Stimulated activated CD4-positive, alpha-beta T cell treated with anti-CD3 and anti-CD28 coated beads, Interleukin-15, amount 100 ng/mL, for 48 hours (primary cell): ENCODE measurements at regions not wholly inside any gene's neighbourhood (a gene's known extent, or its start where the extent isn't known, plus 50 kb on each side); places are given as distances from the start of the nearest gene placed in this dataset.
A peak's percentile ranks its signal among the peaks of the same experiment; 100 is the strongest.

Experiments
- DNase-seq, 2 donors: peaks; one replicate each; pipeline ENCODE4 v3.0.0-alpha.2; 2020; ENCODE audit warnings: low read depth in 2 of 2

DNA sequence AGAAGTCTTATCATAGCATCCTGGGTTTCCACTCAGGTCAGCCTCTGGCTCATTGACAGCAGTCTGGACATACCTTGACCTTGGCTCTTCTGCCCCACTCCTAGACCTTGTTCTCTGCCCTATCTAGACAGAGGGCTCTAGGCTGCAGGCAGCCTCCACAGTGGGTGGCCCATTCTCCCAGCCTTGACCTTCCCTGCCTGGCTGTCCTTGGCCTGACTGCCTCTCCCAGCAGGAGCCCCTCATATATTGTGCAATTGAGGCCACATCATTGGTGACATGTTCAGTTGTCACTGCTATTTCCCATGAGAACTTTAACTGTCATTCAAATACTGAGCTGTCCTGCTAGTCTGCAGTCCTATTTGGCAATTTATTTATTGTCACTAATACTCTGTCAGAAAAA, 503.4 kb downstream of the PLXNA4 start:
- no peak for DNase-seq

DNA sequence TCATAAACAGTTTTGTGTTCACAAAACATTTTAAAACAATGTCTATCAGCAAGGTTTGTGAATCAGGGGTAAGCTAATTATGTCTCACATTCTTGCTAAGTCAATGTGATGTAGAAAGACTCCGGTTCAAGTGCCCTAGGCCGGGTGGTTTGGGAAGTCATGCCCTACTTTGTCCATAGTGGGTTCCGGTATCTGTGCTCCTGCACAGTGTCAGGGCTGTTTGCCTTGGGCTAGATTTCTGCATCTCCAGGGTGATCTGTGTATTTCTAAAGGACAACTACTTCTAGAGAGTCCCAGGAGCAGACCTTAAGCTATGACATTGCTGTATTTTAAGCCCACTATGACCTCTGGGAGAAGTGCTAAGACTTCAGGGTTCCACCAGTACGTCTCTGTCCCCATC, 504.1 kb downstream of the PLXNA4 start:
- no peak for DNase-seq

DNA sequence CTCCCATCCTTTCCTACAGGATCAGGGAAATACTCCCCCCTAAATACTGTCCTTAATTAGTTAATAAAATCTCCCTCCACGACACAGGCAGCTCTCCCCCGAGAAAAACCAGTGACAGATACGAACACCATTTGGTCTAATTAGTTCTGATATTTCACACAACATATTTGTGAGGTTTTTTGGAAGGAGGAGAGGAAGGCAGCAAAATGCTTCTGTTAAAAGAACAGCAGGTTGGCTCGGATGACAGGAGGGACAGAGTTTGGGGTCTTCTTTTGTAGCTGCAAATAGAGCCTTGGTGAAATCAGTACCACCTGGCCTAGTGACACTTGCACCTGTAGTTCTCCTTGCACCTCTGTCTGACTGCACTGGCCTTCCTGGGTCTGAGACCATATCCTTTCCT, 507.0 kb downstream of the PLXNA4 start:
- no peak for DNase-seq

DNA sequence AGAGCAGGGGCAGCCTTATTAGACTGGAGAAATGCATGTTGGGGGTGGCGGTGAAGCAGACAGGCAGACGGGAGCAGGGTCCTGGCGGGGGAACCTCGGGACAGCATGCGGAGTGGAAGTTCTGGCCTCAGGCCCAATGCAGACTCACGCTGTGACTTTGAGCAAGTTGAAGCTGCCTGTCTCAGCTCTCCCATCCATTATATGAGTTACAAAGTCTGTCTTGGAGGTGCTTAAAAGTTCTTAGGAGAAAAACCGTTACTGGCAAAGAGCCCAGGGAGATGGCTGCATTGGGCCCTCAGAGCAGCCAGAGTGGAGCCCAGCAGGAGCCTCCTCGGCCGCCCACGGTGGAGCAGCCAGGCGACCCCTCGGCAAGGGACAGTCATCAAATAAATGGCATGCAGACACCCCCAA, 509.5 kb downstream of the PLXNA4 start:
- DNase-seq = no peak

DNA sequence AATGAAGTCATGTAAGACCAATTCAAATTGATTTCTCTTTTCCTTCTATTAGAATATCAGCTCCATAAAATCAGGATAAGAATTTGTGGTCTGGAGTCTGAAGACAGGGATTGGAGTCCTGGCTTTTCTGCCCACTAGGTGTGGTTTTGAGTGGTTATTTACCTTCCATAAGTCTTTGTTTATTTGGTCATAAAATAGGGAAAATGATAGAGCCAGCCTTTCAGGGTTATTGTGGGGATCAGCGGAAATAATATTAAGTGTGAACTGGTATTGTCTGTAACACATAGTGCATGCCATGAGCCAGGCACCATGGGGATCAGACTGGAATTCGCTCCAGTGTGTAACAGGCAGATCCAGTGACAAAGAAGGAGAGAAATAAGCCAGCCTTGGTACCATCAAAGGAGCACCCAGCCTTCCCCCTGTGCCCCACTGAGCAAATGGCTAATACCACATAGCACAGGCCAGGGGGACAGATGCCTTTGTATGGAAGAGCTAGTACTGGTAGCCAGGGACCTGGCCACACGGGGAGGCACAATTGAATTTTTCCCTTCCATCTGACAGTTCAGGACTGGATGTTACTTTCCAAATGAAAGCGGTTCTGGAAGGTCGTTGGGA, 509.7 kb upstream of the PODXL start:
- no peak for DNase-seq

DNA sequence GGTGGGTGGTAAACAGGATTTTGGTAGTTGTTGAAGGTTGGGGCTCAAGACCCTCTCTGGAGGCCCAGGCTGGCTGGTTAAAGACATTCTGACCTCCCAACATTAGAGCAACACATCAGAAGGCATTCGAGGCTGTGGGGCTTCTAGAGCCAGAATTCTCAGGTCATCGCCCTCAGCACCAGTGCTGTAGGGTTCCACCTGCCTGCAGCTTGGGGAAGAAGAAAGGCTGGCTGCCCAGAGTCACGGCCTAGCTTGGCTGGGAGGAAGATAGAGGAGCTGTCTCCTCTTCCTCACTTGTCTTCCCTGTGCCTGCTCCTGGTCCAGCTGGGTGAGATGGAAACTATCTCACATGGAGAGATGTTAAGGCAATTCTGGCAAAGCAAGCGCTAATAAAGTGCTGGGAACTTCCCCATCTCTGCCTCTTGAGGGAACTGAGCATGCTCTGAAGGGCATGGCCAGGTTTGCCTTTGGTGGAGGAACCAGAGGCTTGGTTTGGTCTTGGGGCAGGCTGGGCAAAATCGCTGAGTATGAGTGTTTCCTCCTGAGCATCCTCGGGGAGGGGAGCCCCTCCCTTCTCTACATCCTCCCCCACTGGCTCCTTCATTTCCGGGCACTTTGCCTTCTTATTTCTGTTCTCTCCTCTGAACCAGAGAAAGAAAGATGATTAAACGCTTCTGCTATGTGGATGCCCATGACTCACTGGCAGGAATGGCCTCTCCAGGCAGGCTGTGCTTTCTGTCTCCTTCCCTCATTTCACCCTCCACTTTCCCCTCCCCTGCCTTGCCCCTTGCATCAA, 509.0 kb upstream of the PODXL start:
- DNase-seq = no peak

DNA sequence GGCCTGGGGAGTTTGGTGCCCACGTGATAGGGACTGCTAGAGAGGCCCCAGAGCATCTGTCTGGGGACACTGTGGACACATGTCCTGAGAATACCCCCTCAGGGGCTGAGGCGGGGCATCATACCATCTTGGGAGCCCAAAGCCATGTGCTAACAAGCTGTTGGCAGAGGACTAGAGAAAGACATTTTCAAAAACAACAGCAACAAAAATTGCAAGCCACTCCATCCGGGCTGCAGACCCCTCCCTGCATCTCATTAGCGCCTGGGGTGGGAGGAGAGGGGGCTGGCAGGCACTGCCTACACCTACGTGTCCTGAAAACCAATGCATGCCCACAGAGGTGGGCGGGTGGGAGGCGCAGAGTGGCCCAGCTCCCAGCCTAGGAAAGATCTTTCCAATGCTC, 507.4 kb upstream of the PODXL start:
- no peak for DNase-seq

DNA sequence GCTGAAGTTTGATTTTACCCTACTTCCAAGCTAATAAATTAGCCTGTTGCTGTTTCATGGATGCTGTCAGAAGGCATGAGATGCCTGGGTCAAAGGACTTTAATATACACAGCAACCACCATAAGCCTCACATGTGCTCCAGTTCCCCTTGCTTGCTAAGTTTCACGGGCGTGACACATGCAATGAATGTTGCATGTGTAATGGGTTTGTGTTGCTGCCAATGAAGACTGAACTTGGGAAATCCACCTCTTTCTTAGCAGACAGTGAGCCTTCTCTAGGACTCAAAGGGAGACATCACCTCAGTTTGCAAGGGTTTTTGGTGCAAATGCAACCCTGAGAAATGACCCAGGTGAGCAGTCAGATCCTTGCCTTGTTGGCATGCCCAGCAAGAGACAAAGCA, 505.5 kb upstream of the PODXL start:
- DNase-seq = no peak

DNA sequence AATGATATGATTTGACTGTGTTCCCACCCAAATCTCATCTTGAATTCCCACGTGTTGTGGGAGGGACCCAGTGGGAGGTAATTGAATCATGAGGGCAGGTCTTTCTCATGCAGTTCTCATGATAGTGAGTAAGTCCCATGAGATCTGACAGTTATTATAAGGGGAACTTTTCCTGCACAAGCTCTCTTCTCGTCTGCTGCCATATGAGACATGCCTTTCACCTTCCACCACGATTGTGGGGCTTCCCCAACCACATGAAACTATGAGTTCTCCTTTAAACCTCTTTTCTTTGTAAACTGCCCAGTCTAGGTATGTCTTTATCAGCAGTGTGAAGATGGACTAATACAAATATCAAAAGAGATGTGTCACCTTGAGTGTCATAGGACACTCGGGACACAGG, 502.7 kb upstream of the PODXL start:
- no peak for DNase-seq

DNA sequence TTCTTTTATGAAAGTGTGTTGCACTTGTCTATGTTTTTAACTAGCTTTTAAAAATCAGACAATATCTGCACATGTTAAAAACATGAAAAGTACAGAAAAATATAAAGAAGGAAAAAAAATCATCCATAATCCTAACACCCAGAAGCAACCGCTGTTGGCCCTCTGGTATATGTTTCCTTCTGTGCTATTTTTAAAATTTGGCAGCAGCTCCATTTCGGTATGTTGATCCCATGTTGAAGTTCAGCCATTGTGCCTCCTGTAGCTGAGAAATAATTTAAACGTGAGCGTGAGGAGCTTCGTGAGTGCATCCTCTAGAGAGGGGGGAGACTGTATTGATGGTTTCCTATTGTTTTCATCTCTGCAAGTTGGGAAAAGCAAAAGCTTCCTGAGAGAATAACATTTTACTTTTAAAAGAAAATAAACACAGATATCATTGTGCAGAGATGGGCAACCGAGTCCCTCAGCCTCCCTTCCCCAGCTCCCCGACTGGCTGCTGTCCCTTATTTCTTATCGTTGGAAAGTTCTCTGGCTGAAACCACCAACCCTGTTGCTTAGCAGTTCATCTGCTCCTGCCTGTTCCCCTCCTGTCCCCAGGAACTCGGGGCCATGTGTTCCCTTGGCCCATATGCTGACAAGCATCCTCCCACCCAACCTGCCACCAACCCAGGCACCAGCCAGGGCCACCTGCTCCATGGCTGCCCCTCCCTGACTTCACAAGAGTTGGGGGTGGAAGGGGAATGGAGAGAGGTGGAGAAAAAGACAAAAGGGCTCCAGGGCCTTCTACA, 499.1 kb upstream of the PODXL start:
- no peak for DNase-seq

DNA sequence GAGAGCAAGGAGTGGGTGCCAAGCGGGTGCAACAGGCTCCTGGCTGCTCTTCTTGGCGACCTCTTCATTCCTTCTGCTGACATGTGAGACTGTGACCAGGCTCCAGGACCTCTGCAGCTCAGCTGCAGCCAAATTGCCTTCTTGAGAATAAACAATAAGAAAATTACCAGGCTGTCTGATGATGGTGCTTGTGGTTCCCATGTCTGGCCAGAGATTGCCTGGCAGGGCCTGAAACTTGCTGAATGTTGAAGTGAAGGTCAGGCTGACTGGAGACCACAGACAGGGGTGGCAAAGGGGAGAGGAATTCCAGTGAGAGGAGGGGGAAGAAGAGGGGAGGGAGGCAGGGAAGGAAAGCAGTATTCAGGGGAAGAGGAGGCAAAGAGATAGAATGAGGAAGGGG, 497.4 kb upstream of the PODXL start:
- no peak for DNase-seq

DNA sequence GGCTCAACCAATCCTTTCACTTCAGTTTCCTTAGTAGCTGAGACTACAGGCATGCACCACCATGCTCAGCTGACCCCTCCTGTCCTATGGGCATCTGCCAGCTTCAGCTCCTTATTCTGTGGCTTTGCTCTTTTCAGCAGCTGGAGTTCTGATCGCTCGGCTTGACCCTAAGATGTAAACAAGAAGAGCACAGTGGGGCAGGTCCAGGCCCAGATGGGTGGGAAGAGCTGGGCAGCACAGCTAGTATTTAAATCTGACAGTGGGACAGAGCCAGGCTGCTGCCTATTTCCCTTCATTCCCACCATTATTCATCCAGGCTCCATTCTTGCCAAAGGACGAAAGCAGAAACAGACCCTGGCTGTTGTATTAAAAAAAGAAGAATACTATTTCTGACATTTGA, 494.9 kb upstream of the PODXL start:
- DNase-seq = no peak

DNA sequence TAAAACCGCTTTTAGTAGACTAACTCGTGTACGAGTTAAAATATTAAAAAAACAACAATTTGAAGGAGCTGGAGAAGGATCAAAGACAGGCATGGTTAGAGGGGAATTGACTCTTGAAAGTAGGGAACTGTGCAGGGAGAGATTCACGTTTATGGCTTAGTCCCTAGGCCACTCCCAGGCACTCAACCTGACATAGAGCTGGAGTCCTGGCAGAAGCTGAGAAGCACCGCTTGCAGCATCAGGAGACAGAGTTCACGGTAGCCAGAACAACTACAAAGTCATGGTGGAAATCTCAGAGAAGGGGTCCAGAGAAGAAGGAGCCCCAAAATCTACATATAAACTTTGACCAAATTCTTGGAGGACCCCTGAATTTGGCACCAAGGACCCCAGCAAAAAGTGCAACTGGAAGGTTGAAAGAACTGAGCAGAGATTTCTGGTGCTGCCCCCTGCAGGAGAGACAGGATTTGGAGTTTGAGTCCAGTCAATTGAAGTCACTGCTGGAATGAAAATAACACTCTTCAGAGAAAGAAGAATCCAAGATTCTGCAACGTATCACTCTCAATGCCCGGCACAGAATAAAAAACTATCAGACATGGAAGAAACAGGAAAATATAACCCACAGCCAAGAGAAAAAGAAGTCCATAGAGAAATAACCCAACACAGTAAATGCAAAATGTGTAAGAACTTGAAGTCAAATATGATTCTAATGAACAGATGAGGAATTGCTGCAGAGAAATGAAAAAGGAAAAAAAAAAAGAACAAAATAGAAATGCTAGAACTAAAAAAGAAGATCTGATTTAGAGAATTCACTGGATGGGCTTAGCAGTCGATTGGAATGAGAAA, 493.3 kb upstream of the PODXL start:
- DNase-seq = peak; percentile 2 to 14

DNA sequence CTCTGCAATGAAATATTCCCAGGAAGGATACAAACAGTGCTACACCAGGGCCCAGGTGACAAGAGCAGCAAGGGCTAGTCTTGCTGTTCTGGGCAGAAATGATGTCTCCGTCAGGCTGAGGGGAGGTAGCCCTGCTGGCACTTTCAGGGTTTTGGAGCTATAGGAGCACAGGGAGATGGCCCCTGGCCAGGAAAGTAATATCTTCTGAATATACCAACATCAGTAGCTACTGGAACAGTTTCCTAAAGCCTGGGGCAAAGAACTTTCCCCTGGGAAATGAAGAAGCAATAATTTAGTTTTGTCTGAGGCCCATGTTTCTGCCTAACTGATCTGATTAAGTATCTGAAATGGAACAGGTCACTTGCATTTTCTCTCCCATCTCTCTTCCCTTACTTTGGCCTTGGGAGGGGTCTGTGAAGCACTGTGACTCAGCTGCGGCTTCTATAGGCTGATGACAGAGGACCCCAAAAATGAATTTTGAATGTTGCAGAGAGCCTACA, 489.1 kb upstream of the PODXL start:
- no peak for DNase-seq

DNA sequence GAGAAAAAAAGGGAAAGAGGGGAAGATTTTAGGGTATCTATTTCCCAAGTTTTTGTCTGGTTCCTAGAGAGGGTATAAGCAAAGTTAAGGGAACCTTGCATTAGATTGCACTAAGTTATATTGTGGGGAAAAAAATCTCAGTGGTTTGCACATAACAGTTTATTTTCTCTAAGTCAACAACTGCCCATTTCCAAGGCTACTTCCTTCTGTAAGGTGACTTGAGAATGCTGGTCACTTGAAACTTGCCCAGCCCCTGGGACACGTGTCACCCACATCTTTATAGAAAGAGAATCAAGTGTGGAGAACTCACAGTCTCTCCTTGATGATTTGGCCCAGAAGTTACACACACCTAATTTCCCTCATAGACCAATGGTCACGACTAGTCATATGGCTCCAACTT, 488.6 kb upstream of the PODXL start:
- DNase-seq = no peak

DNA sequence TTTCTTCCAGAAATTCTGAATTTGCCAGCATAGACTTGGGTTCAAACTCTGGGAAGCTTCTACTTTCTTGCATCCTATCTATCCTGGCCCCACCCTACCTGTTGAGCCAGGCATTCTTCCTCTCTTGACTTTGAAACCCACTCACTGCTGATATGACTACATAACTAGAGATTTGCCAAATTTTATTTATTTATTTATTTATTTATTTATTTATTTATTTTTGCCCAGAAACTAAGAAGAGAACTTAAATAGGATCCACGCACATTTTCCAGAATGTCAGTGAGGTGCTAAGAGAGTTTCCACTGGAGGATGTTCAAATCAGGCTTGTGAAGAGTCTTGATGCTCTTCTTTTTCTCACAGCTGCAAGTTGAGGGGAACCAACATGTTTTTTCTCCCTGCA, 487.8 kb upstream of the PODXL start:
- no peak for DNase-seq

DNA sequence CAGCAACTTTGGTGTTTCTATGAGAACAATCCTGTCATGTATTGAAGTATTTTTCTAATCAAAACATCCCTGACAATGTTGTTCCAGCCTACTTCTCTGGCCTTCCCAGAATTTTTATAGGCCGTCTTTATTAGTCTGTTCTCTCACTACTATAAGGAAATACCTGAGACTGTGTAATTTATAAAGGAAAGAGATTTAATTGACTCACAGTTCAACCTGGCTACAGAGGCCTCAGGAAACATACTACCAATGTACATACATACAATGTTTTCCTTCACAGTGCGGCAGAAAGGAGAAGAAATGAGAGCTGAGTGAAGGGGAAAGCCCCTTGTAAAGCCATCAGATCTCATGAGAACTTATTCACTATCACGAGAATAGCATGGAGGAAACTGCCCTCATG, 484.7 kb upstream of the PODXL start:
- no peak for DNase-seq

DNA sequence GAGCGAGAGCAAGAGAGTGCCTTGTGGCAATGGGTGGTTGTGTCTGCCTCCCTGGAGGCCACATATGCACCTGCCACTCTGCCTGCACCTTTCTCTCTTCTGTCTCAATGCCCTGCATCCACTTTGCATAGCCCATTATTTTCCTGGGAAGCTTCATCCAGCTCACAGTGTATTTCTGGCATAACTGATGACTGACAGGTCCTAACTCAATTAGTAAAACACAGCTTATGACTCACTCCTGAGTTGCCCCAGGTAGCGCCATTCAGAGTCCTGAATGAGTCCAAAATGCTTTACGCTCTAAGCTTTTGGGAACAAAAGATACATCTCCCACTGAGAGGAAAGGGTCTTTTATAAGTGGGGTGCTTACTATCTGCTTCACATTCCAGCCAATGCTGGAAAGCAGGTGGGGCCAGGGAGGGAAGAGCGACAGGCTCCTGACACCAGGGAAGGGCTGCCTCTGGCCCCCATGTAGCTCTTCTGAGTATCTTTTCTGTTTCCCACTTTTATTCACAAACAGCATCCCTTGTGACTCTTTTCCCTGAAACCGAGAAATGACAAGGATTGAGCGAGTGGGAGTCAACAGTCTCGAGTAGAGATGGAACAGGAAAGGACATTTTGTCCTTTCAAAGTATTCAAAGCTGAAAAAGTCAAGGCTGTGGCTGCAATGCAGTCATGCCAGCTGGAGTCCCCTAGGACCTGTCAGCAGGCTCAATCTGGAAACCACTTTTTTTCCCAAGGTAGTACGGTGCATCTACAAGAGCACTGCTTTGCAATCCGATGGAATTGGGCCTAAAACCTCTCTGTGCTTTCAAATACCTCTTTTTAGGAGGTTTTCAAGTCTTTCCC, 479.3 kb upstream of the PODXL start:
- DNase-seq = no peak

DNA sequence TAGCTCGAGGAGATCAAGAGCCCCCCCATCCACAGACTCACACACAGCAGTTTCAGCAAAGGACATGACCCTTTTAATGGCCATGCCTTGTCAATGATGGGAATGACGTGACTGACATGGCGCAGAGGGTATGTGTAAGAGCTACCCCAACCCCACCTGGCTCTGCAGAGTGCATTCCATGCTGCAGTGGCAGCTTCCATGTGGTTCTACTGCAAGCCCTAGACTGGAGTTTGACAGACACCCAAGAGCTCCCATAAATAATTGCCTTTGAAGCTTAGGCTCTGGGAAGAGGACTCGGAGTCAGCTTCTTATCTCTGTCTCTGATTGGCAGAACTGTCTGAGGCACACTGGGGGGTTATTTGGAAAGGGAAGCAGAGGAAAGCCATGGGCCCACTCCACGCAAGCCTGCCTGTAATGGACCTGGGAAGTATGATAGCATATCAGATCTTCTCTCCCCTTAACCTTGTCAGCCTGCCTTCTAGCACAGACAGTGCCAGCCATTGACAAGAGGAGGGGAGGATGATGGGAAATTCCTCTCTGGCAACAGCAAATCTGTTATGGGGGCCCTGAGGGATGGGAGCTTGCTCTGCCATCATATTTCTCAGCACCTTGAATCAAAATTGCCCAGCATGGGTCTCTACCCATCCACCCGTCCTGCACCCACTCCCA, 478.5 kb upstream of the PODXL start:
- no peak for DNase-seq

DNA sequence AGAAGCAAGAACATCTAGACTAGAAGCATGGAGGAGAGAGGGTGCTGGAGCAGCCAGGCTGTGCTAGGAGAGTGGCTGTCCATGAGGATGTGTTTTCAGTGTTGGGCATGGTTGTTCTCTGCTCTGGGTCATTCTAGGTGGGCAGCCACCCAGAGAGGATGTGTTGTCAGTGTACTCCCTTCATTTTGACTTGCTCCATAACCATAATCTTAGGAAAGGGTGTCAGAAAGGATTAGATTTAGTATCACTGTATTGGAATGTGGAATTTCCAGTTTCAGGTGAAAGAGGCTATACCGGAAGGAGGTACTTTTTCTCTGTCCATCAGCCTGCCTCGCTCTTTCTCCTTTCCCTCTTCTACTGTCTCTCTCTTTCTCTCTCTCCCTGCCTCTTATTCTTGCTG, 474.5 kb upstream of the PODXL start:
- no peak for DNase-seq
